B cell (primary cell): ENCODE measurements at regions not wholly inside any gene's neighbourhood (a gene's known extent, or its start where the extent isn't known, plus 50 kb on each side); places are given as distances from the start of the nearest gene placed in this dataset.

Source experiments
- CTCF ChIP-seq: fragments of 200-600 bp; IDR thresholded peaks from one replicate; pipeline ENCODE4 v1.8.0; 2022; ENCODE audit warnings: antibody characterized with exemption, mild to moderate bottlenecking
- EZH2 ChIP-seq: IDR thresholded peaks from 2 replicates; pipeline ENCODE4 v1.6.1; 2012; ENCODE audit warnings: borderline replicate concordance, low read depth, mild to moderate bottlenecking, moderate library complexity, low read length; ENCODE audit not compliant: insufficient read depth, poor library complexity, severe bottlenecking

GRCh38 chr4:162403932-162404331 lies 240.1 kb upstream of the FSTL5 start:
- TF ChIP-seq CTCF (no peak), EZH2 (no peak)
